ENCODE measurements at regions not wholly inside any gene's neighbourhood (a gene's known extent, or its start where the extent isn't known, plus 50 kb on each side); places are given as distances from the start of the nearest gene placed in this dataset.

DNA sequence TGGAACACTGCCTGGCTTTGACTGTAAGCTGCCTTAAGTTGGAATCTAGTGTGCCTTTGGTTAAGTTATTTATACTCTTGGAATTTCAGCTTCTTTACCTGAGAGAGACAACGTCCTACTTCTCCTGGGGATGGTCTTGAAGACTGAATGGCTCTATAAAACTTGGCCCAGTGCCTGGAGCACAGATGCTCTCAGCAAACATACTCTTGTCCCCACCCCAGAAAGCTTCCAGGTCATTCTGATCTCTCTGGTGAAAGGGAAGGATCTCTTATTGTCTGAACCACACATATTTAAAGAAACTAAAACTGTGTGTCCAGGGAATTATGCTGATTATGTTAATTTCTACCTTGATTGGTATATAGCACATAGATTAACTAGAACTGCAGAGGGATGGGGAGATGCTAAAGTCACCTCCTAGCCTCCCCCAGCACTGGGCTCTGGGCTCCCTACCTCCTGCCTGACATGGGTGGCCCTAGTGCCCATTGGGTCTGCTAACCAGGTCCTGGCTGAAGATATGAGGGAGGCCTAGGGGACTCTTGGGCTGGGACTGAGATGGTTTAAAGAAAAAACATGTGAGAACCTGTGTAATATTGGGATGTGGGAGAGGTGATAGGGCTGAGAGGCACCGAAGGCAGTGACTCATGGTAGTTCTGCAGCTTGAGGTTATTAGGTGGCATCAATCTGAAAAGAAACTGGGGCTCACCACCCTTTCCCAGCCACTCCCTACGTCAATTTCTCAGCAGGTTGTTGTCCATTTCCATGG, 171.0 kb downstream of the RPLP1 start:
- TF ChIP-seq POLR2A (IDR thresholded peaks at IDR 0.05; ENCODE audit: low read length) (no peak), GATA1 (IDR thresholded peaks at IDR 0.05; ENCODE audit: low read depth, low read length) (no peak)
